Fibroblast of pulmonary artery (primary cell): ENCODE measurements at regions not wholly inside any gene's neighbourhood (a gene's known extent, or its start where the extent isn't known, plus 50 kb on each side); places are given as distances from the start of the nearest gene placed in this dataset.

Experiments
- DNase-seq: peaks from one replicate; pipeline ENCODE4 v3.0.0-alpha.2; 2010; ENCODE audit warnings: low read depth
- H3K4me3 ChIP-seq: replicated peaks from 2 replicates; pipeline ENCODE4 v1.5.1; 2011; ENCODE audit warnings: low read depth, mild to moderate bottlenecking, control low read depth, low read length, moderate library complexity
- TF ChIP-seq, protein P1 (sequence below): IDR thresholded peaks from 2 replicates; pipeline ENCODE4 v1.5.1; 2011; ENCODE audit warnings: mild to moderate bottlenecking, control low read depth, low read length, inconsistent platforms; ENCODE audit errors: missing control alignments

DNA sequence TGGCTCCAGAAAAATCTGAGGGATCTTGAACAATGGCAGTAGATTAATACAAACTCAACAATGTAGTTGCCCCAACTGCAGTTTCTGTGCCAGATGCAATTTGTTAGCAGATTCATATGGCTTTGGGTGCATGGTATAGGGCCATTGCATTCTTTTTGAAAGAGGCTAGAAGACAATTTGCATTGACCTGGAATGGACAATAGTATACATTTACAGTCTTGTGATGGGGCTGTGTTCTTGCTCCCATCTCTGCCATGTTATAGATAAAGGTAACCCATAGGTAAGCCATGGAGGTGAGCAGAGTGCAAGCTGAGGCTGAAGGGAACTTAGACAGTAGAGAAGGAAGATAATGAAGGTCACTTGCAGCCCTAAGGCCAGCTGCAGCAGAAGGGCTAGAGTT lies 50.1 kb upstream of the DIO3 start:
- DNase-seq = no peak
- TF ChIP-seq, protein P1, sequence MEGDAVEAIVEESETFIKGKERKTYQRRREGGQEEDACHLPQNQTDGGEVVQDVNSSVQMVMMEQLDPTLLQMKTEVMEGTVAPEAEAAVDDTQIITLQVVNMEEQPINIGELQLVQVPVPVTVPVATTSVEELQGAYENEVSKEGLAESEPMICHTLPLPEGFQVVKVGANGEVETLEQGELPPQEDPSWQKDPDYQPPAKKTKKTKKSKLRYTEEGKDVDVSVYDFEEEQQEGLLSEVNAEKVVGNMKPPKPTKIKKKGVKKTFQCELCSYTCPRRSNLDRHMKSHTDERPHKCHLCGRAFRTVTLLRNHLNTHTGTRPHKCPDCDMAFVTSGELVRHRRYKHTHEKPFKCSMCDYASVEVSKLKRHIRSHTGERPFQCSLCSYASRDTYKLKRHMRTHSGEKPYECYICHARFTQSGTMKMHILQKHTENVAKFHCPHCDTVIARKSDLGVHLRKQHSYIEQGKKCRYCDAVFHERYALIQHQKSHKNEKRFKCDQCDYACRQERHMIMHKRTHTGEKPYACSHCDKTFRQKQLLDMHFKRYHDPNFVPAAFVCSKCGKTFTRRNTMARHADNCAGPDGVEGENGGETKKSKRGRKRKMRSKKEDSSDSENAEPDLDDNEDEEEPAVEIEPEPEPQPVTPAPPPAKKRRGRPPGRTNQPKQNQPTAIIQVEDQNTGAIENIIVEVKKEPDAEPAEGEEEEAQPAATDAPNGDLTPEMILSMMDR = no peak
- H3K4me3 ChIP-seq = no peak overlapping the region
